Transverse colon (tissue), 4 donors: ENCODE measurements at regions not wholly inside any gene's neighbourhood (a gene's known extent, or its start where the extent isn't known, plus 50 kb on each side); places are given as distances from the start of the nearest gene placed in this dataset.

ENCODE experiments used
- DNase-seq: peaks from one replicate; pipeline ENCODE4 v3.0.0-alpha.2; 2019
- H3K27ac ChIP-seq, 4 donors: fragments of 200-600 bp; sonication (generic); 2 replicates each; pipeline ENCODE4 v1.5.1; 2016 to 2018; ENCODE audit warnings: inconsistent platforms in 4 of 4
- H3K27me3 ChIP-seq: fragments of 200-600 bp; sonication (generic); 2 replicates; pipeline ENCODE4 v1.5.1; 2017; ENCODE audit warnings: inconsistent platforms
- H3K36me3 ChIP-seq, 4 donors: fragments of 200-600 bp; sonication (generic); 2 replicates each; pipeline ENCODE4 v1.5.1; 2017 to 2019; ENCODE audit warnings: inconsistent platforms in 4 of 4
- H3K4me1 ChIP-seq, 4 donors: fragments of 200-600 bp; sonication (generic); 2 replicates each; pipeline ENCODE4 v1.5.1; 2017 to 2020; ENCODE audit warnings: inconsistent platforms in 4 of 4
- H3K4me3 ChIP-seq, 4 donors: fragments of 200-600 bp; sonication (generic); 1 replicate in 1 of 4; 2 replicates in 3 of 4; pipeline versions ENCODE4 v1.5.1 to v1.6.1; 2017 to 2019; ENCODE audit warnings: inconsistent platforms in 4 of 4
- H3K9me3 ChIP-seq, 2 donors: fragments of 200-600 bp; sonication (generic); 2 replicates each; pipeline ENCODE4 v1.5.1; 2017 to 2019; ENCODE audit warnings: inconsistent platforms in 2 of 2
- EP300 ChIP-seq: sonication (generic); formaldehyde crosslinking; IDR thresholded peaks from one replicate; pipeline ENCODE4 v1.6.1; 2017; ENCODE audit warnings: antibody characterized with exemption, low read depth
- POLR2A ChIP-seq: fragments of 450-650 bp; IDR thresholded peaks from one replicate; pipeline ENCODE4 v1.6.1; 2016; ENCODE audit warnings: antibody characterized with exemption, mild to moderate bottlenecking, moderate library complexity
- POLR2AphosphoS5 ChIP-seq, 3 donors: sonication (generic); formaldehyde crosslinking; IDR thresholded peaks; one replicate each; pipeline ENCODE4 v1.6.1; 2016; ENCODE audit warnings: antibody characterized with exemption in 3 of 3
- WGBS, 2 donors: methylation state at CpG; one replicate each; pipeline ENCODE4 v1.1.5; 2018; ENCODE audit warnings: low coverage in 1 of 2; 5-methylcytosine and 5-hydroxymethylcytosine counted together
- in situ Hi-C, 4 donors: fragments of 200-750 bp; cut with MboI; loops; one replicate each; pipeline versions ENCODE4 v1.15.0 to v1.15.1; 2017; ENCODE audit warnings: low sequenced_read_pairs in 3 of 4, low pct_ligation_motif_present in 1 of 4, low pct_unique_long_range_greater_than_20kb in 1 of 4
- intact Hi-C: fragments of 100-400 bp; cut with DNase I; formaldehyde crosslinking; loops from one replicate; pipeline ENCODE4 v1.15.1; 2023; ENCODE audit warnings: low total_unique reads
- TF ChIP-seq, protein P1 (sequence below), 5 experiments: fragments of 200-600 bp in 3 of 5; fragments of 450-650 bp in 2 of 5; sonication (generic) in 3 of 5; IDR thresholded peaks; 1 replicate in 2 of 5; 2 replicates in 3 of 5; pipeline ENCODE4 v1.5.1; 2016 to 2017; ENCODE audit warnings: antibody characterized with exemption in 5 of 5, inconsistent platforms in 3 of 5, mild to moderate bottlenecking in 2 of 5, moderate library complexity in 1 of 5

- Histone ChIP-seq H3K4me1 (no peaks in the 10 kb centered on the region), H3K27me3 (no peaks in the 10 kb centered on the region), H3K4me3 (no peak overlapping the region), H3K9me3 (no peaks in the 10 kb centered on the region), H3K36me3 (no peaks in the 10 kb centered on the region), H3K27ac (no peak overlapping the region)
- TF ChIP-seq POLR2A (no peak), POLR2AphosphoS5 (IDR thresholded peaks at IDR 0.05) (no peak), EP300 (no peak)
- TF ChIP-seq, protein P1, sequence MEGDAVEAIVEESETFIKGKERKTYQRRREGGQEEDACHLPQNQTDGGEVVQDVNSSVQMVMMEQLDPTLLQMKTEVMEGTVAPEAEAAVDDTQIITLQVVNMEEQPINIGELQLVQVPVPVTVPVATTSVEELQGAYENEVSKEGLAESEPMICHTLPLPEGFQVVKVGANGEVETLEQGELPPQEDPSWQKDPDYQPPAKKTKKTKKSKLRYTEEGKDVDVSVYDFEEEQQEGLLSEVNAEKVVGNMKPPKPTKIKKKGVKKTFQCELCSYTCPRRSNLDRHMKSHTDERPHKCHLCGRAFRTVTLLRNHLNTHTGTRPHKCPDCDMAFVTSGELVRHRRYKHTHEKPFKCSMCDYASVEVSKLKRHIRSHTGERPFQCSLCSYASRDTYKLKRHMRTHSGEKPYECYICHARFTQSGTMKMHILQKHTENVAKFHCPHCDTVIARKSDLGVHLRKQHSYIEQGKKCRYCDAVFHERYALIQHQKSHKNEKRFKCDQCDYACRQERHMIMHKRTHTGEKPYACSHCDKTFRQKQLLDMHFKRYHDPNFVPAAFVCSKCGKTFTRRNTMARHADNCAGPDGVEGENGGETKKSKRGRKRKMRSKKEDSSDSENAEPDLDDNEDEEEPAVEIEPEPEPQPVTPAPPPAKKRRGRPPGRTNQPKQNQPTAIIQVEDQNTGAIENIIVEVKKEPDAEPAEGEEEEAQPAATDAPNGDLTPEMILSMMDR (IDR thresholded peaks at IDR 0.05), result no peak
- in situ Hi-C loops (loop anchor here in 1 of 4 donors (25.0 kb wide), 1 partner anchor 183 kb away; no protein-coding TSS in a partner anchor), intact Hi-C loops (no loop called here)
- no peak for DNase-seq
- 57 to 90% methylated on average over 1 to 5 of the region's 5 CpGs for WGBS, 2 donors
Measured at GRCh38 chr6:41404182-41404845, 68.9 kb downstream of the NCR2 start.

DNA sequence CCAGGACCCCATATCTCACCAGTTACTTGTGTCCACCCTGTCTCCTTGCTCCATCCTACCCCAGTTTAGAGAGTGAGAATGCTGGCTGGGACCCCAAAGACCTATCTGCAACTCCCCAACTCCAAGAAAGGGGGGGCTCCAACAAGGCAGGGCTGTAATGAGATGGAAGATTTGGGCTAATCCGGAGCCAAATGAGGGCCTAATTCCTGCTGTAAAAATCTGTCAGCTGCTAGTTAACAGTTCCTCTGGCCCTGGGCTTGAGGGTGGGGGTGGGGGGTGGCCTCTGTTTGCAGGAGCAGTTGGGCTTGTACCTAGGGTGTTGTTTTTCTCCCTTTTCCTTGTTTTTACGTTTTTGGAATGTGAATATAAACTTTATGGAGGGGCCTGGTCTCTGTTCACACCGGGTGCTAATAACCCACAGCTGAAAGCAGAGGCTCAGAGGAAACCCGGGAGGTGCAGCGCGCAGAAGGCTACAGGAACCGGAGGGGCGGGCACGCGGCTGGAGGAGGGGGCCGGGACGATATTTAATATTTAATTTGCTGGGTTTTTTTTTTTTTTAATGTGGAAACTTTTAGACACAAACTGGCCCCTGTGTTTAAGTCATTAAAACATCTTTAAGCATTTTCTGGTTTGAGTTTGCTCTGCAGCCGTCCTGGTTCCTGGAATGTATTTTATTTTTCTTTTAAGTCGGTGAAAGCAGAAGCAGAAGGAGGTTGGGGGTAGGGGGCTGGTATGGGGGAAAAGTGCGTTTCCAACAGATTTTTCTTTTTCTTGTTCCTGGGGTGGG lies 70.7 kb downstream of the NCR2 start:
- Histone ChIP-seq H3K36me3 (no peaks in the 10 kb centered on the region), H3K9me3 (no peaks in the 10 kb centered on the region), H3K27me3 (no peaks in the 10 kb centered on the region), H3K4me3 (no peak overlapping the region), H3K27ac (no peak overlapping the region), H3K4me1 (no peaks in the 10 kb centered on the region)
- TF ChIP-seq POLR2AphosphoS5 (IDR thresholded peaks at IDR 0.05), result no peak
- TF ChIP-seq, protein P1 (IDR thresholded peaks at IDR 0.05), result no peak
- no peak for TF ChIP-seq EP300
- no peak for TF ChIP-seq POLR2A
- no peak for DNase-seq
- 55 to 57% methylated on average over 14 to 15 of the region's 15 CpGs for WGBS, 2 donors
- in situ Hi-C loops (loop anchor here in 1 of 4 donors (25.0 kb wide), 1 partner anchor 181 kb away; no protein-coding TSS in a partner anchor), intact Hi-C loops (no loop called here)

DNA sequence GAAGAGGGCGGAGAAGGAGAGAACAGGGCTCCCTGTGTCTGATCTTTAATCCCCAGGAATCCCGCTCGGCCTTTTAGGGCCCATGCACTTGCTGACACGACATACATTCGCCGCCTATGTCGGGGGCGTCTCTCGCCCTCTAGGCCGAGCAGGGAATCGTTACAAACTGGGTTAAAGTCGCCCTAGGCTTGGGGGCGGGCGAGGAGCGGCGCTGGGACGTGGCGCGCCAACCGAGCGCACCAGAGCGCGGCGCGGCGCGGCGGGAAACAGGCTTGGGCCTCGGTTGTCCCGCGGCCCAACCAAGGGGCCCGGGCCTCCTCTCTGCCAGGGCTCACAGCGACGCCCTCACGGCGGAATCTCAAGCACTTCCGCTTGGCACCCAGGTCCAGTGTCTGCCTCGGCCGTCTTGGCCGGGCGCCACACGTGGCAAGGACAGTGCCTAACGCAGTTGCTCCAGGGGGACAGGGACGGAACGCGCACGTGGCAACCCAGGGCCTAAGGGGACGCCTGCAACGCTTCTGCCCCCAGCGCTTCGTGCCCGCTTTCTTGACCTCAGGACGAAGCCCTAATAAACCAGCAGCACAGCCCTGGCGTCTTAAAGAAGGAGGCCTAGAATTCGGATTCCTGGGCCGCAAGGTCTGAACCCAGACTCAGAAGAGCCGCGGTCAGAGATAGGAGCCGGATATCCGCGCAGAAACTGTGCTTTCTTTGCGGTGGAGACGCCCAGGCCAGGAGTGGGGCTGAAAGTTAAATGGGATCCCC lies 71.5 kb downstream of the NCR2 start:
- H3K4me1 ChIP-seq, result no peaks in the 10 kb centered on the region
- H3K9me3 ChIP-seq, result no peaks in the 10 kb centered on the region
- 79 to 87% methylated on average over 12 to 63 of the region's 63 CpGs for WGBS, 2 donors
- H3K27me3 ChIP-seq, result no peaks in the 10 kb centered on the region
- no peak overlapping the region for H3K27ac ChIP-seq
- in situ Hi-C loops (loop anchor here in 1 of 4 donors (25.0 kb wide), 1 partner anchor 180 kb away; no protein-coding TSS in a partner anchor), intact Hi-C loops (no loop called here)
- no peak overlapping the region for H3K4me3 ChIP-seq
- H3K36me3 ChIP-seq, result no peaks in the 10 kb centered on the region
- no peak for DNase-seq
- TF ChIP-seq, protein P1 (IDR thresholded peaks at IDR 0.05), result no peak
- TF ChIP-seq EP300, result no peak
- TF ChIP-seq POLR2AphosphoS5 (IDR thresholded peaks at IDR 0.05), result no peak
- TF ChIP-seq POLR2A, result no peak

GRCh38 chr6:41408576-41408975 lies 73.2 kb downstream of the NCR2 start:
- Histone ChIP-seq H3K27ac (no peak overlapping the region), H3K36me3 (no peaks in the 10 kb centered on the region), H3K9me3 (no peaks in the 10 kb centered on the region), H3K4me3 (no peak overlapping the region), H3K27me3 (peaks cover 3% of the 10 kb centered on the region), H3K4me1 (no peaks in the 10 kb centered on the region)
- intact Hi-C loops, result no loop called here
- in situ Hi-C loops, result loop anchor here in 1 of 4 donors (25.0 kb wide), 1 partner anchor 179 kb away; no protein-coding TSS in a partner anchor
- DNase-seq, result no peak
- TF ChIP-seq, protein P1 (IDR thresholded peaks at IDR 0.05), result no peak
- TF ChIP-seq EP300, result no peak
- no peak for TF ChIP-seq POLR2AphosphoS5 (IDR thresholded peaks at IDR 0.05)
- no peak for TF ChIP-seq POLR2A
- WGBS, 2 donors, result 85% methylated on average over 20 of the region's 20 CpGs; no CpG with 5 or more reads in 1 of the 2 donors
